IMR-90 (cell line): ENCODE measurements at regions not wholly inside any gene's neighbourhood (a gene's known extent, or its start where the extent isn't known, plus 50 kb on each side); places are given as distances from the start of the nearest gene placed in this dataset.

Experiments
- ATAC-seq: fragments of 200-7000 bp; cut with Tn5 transposase; 2 replicates; pipeline ENCODE4 v1.9.1; 2020; ENCODE audit warnings: low read depth, mild to moderate bottlenecking, moderate library complexity
- BruUV-seq: library from RNA; stranded (reverse); fragments of 400-500 nt; replicated peaks from 2 replicates; lab custom pipeline; 2021; lab: Mats Ljungman, UMichigan
- CTCF ChIA-PET: fragments of 300-600 bp; formaldehyde crosslinking; extraction: SDS; loops from one replicate; lab custom pipeline; 2021; ENCODE audit warnings: antibody characterized with exemption; lab: Yijun Ruan, JAX
- POLR2A ChIA-PET: fragments of 300-600 bp; sonication (Branson Sonifier 250); formaldehyde crosslinking; loops from one replicate; lab custom pipeline; 2022; ENCODE audit warnings: antibody characterized with exemption; ENCODE audit not compliant: unreplicated experiment; lab: Charles Lee
- DNase-seq: peaks from one replicate; pipeline ENCODE4 v3.0.0; 2013
- H2AFZ ChIP-seq: replicated peaks from 2 replicates; pipeline ENCODE3; 2013; ENCODE audit warnings: low read length, mild to moderate bottlenecking; ENCODE audit not compliant: poor library complexity
- H2AK5ac ChIP-seq: 2 replicates; pipeline ENCODE4 v1.6.1; 2013; ENCODE audit warnings: low read depth, low read length, inconsistent platforms
- H2AK9ac ChIP-seq: replicated peaks from 2 replicates; pipeline ENCODE3; 2013; ENCODE audit warnings: mild to moderate bottlenecking, low read depth, low read length, moderate library complexity; ENCODE audit not compliant: poor library complexity
- H2BK120ac ChIP-seq: 2 replicates; pipeline ENCODE4 v1.6.1; 2013; ENCODE audit warnings: low read depth, low read length, inconsistent platforms
- H2BK15ac ChIP-seq: 3 replicates; pipeline ENCODE4 v1.6.1; 2013; ENCODE audit warnings: low read depth, low read length, inconsistent platforms
- H2BK20ac ChIP-seq: 2 replicates; pipeline ENCODE4 v1.6.1; 2013; ENCODE audit warnings: low read depth, mild to moderate bottlenecking, inconsistent platforms, low read length, moderate library complexity
- H2BK5ac ChIP-seq: 2 replicates; pipeline ENCODE4 v1.6.1; 2013; ENCODE audit warnings: mild to moderate bottlenecking, low read depth, low read length, inconsistent platforms; ENCODE audit not compliant: poor library complexity, severe bottlenecking
- H3K14ac ChIP-seq: replicated peaks from 2 replicates; pipeline ENCODE4 v1.6.1; 2013; ENCODE audit warnings: low read depth, low read length, inconsistent platforms
- H3K18ac ChIP-seq: 2 replicates; pipeline ENCODE4 v1.6.1; 2013; ENCODE audit warnings: low read depth, low read length, control low read depth
- H3K23ac ChIP-seq: 2 replicates; pipeline ENCODE4 v1.6.1; 2013; ENCODE audit warnings: low read depth, low read length, inconsistent platforms
- H3K27ac ChIP-seq: 2 replicates; pipeline ENCODE4 v1.5.1; 2013; ENCODE audit warnings: mild to moderate bottlenecking, control low read depth, low read length; ENCODE audit not compliant: insufficient read depth
- H3K27me3 ChIP-seq: 2 replicates; pipeline ENCODE4 v1.6.1; 2013; ENCODE audit warnings: low read length; ENCODE audit not compliant: control insufficient read depth, insufficient read depth
- H3K36me3 ChIP-seq: 2 replicates; pipeline ENCODE4 v1.6.1; 2013; ENCODE audit warnings: low read length, mixed read lengths; ENCODE audit not compliant: control insufficient read depth, insufficient read depth
- H3K4ac ChIP-seq: 2 replicates; pipeline ENCODE4 v1.6.1; 2013; ENCODE audit warnings: low read depth, low read length, inconsistent platforms
- H3K4me1 ChIP-seq: 2 replicates; pipeline ENCODE4 v1.6.1; 2013; ENCODE audit warnings: low read length, mixed read lengths; ENCODE audit not compliant: control insufficient read depth, insufficient read depth
- H3K4me2 ChIP-seq: 2 replicates; pipeline ENCODE4 v1.6.1; 2013; ENCODE audit warnings: low read depth, mild to moderate bottlenecking, control low read depth, low read length, moderate library complexity
- H3K4me3 ChIP-seq: 2 replicates; pipeline ENCODE4 v1.5.1; 2013; ENCODE audit warnings: low read depth, mild to moderate bottlenecking, control low read depth, low read length, moderate library complexity; ENCODE audit not compliant: insufficient read depth
- H3K56ac ChIP-seq: 2 replicates; pipeline ENCODE4 v1.6.1; 2013; ENCODE audit warnings: low read length, inconsistent platforms; ENCODE audit not compliant: insufficient read depth; ENCODE audit errors: extremely low read depth
- H3K79me1 ChIP-seq, 2 experiments: 2 replicates each; pipeline ENCODE4 v1.6.1; 2013; ENCODE audit warnings: low read length in 2 of 2, inconsistent platforms in 1 of 2, low read depth in 1 of 2
- H3K9ac ChIP-seq: 2 replicates; pipeline ENCODE4 v1.6.1; 2013; ENCODE audit warnings: low read depth, low read length, control low read depth
- H3K9me1 ChIP-seq: 2 replicates; pipeline ENCODE4 v1.6.1; 2013; ENCODE audit warnings: low read length, inconsistent platforms; ENCODE audit not compliant: insufficient read depth
- H3K9me3 ChIP-seq: 2 replicates; pipeline ENCODE4 v1.6.1; 2013; ENCODE audit warnings: low read length; ENCODE audit not compliant: control insufficient read depth, insufficient read depth
- H4K20me1 ChIP-seq: 2 replicates; pipeline ENCODE4 v1.6.1; 2013; ENCODE audit warnings: low read length, inconsistent platforms; ENCODE audit not compliant: insufficient read depth
- H4K5ac ChIP-seq: 2 replicates; pipeline ENCODE4 v1.6.1; 2013; ENCODE audit warnings: mild to moderate bottlenecking, low read depth, low read length, control low read depth
- H4K8ac ChIP-seq, 2 experiments: 2 replicates each; pipeline ENCODE4 v1.6.1; 2013; ENCODE audit warnings: low read depth in 2 of 2, low read length in 2 of 2, control low read depth in 1 of 2, inconsistent platforms in 1 of 2
- H4K91ac ChIP-seq: 2 replicates; pipeline ENCODE4 v1.6.1; 2013; ENCODE audit warnings: low read depth, low read length, inconsistent platforms; ENCODE audit not compliant: insufficient read depth
- RFX5 ChIP-seq: IDR thresholded peaks from 2 replicates; pipeline ENCODE4 v1.8.0; 2012; ENCODE audit warnings: low read depth, mild to moderate bottlenecking, low read length, moderate library complexity
- WGBS, 2 experiments: methylation state at CpG; one replicate each; pipeline versions ENCODE4 v1.1.5 to v1.1.7; 2013; ENCODE audit warnings: missing lambda C conversion rate in 2 of 2; ENCODE audit not compliant: insufficient read length in 1 of 2; ENCODE audit errors: extremely low coverage in 2 of 2; 5-methylcytosine and 5-hydroxymethylcytosine counted together
- dilution Hi-C: fragments of 300-500 bp; cut with HindIII; formaldehyde crosslinking; loops from one replicate; pipeline ENCODE4 v1.14.3; 2018; ENCODE audit warnings: low sequenced_read_pairs; ENCODE audit not compliant: unreplicated experiment
- in situ Hi-C: fragments of 300-500 bp; cut with MboI; formaldehyde crosslinking; loops from 3 replicates; pipeline ENCODE4 v1.14.3; 2019; ENCODE audit warnings: low sequenced_read_pairs, inconsistent platforms, mixed read lengths
- intact Hi-C: fragments of 100-400 bp; cut with micrococcal nuclease; formaldehyde crosslinking; loops from 2 replicates; pipeline ENCODE4 v1.10.0; 2022

DNA sequence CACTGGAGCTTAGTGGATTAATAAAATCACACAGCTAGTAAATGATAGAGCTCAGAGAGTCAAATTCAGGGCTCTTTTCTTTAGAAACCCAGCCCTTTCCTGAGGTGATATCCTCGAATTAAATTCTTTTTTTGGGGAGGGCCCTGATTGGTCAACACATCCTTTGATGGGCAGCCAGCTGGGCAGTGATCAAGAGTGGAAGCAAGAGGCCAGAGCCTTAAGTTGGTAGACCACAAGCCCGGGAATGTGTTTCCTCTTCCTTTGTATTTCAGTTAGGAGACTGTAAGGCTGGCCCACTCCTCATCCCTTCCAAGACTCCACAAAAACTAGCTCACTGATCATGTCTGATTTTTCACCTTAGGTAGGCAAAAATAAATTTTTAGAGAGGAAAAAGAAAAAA is 640.5 kb downstream of the DHX35 start:
- H2BK5ac ChIP-seq, result no peak overlapping the region
- no peaks in the 10 kb centered on the region for H3K79me1 ChIP-seq
- no TSS peak for BruUV-seq
- no peak overlapping the region for H3K56ac ChIP-seq
- H2AK5ac ChIP-seq, result no peak overlapping the region
- H3K9me1 ChIP-seq, result no peaks in the 10 kb centered on the region
- H2BK20ac ChIP-seq, result no peak overlapping the region
- WGBS, 2 experiments, result no CpG with 5 or more reads among the region's 2 CpGs
- no peak for DNase-seq
- no peak overlapping the region for H3K9ac ChIP-seq
- in situ Hi-C loops, result no loop called here
- ChIA-PET CTCF (no interaction called here), POLR2A (interaction anchor here (0.6 kb wide), 1 partner anchor 841 kb away, joined by 3 read pairs; no protein-coding TSS in a partner anchor)
- H3K4me3 ChIP-seq, result no peak overlapping the region
- no peak overlapping the region for H3K18ac ChIP-seq
- H2BK15ac ChIP-seq, result no peak overlapping the region
- no peak overlapping the region for H3K23ac ChIP-seq
- dilution Hi-C loops, result no loop called here
- no peaks in the 10 kb centered on the region for H3K36me3 ChIP-seq
- no peaks in the 10 kb centered on the region for H3K4me1 ChIP-seq
- no peak overlapping the region for H3K4ac ChIP-seq
- H3K27ac ChIP-seq, result no peak overlapping the region
- ATAC-seq, result no peak
- no peak overlapping the region for H4K91ac ChIP-seq
- no peak for TF ChIP-seq RFX5
- H3K9me3 ChIP-seq, result no peaks in the 10 kb centered on the region; the same call in 1 of the 2 replicates
- no peak overlapping the region for H3K14ac ChIP-seq
- H4K8ac ChIP-seq, result no peak overlapping the region
- H2AFZ ChIP-seq, result no peak overlapping the region
- no peak overlapping the region for H2BK120ac ChIP-seq
- H3K27me3 ChIP-seq, result no peaks in the 10 kb centered on the region
- intact Hi-C loops, result no loop called here
- no peak overlapping the region for H4K5ac ChIP-seq
- H2AK9ac ChIP-seq, result no peak overlapping the region
- H4K20me1 ChIP-seq, result no peaks in the 10 kb centered on the region
- H3K4me2 ChIP-seq, result no peak overlapping the region
